ENCODE measurements at regions not wholly inside any gene's neighbourhood (a gene's known extent, or its start where the extent isn't known, plus 50 kb on each side); places are given as distances from the start of the nearest gene placed in this dataset.

- TF ChIP-seq CTCF (conservative IDR thresholded peaks at IDR 0.05) (no peak), ZFX (IDR thresholded peaks at IDR 0.05) (no peak)
Observed at GRCh38 chr5:92364986-92365550, 982.0 kb upstream of the ARRDC3 start.
